ENCODE measurements at regions not wholly inside any gene's neighbourhood (a gene's known extent, or its start where the extent isn't known, plus 50 kb on each side); places are given as distances from the start of the nearest gene placed in this dataset.
"Not testable (repeated sequence)": the region's sequence is repeated elsewhere in the genome, so short reads cannot be mapped to it uniquely, and the experiment has no call there.

DNA sequence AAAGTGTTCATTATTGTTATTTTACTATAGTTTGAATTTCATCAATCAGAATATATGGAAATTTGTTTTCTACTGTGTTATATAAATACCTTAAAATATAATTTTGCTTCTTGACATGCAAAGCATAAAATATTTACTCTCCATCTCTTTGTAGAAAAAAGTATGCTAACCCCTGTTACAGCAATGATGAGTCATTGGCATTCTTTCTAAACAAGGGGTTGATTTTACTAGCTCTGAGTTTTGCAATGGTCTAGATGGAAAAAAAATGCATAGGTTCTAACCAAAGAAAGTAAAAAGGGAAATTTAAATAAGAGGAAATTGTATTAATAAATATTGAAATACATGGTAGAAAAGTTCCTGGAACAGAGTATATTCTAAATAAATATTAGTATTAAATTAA lies 990.2 kb upstream of the ATXN7L3B start:
- no peaks in the 10 kb centered on the region for H3K4me1 ChIP-seq (ENCODE audit: insufficient read depth)
- H3K27me3 ChIP-seq (replicated peaks; ENCODE audit: insufficient read depth): no peaks in the 10 kb centered on the region
- in situ Hi-C loops (cut with MboI): loop anchor here (25.0 kb wide), 1 partner anchor 110 kb away; no protein-coding TSS in a partner anchor
- no peak overlapping the region for H3K4me2 ChIP-seq (ENCODE audit: unreplicated experiment)
- no peak overlapping the region for H3K4me3 ChIP-seq
- TF ChIP-seq EZH2 (IDR thresholded peaks at IDR 0.05; ENCODE audit: insufficient read depth, poor library complexity, severe bottlenecking) (no peak), EZH2phosphoT487 (IDR thresholded peaks at IDR 0.05; ENCODE audit: insufficient read depth, low read depth) (no peak)
- no peaks in the 10 kb centered on the region for H4K20me1 ChIP-seq (ENCODE audit: insufficient read depth)
- DNase-seq: no peak
- H3F3A ChIP-seq (ENCODE audit: insufficient read depth): no peaks in the 10 kb centered on the region
- H2AFZ ChIP-seq: no peak overlapping the region
- no peaks in the 10 kb centered on the region for H3K79me2 ChIP-seq (ENCODE audit: insufficient read depth)
- H3K36me3 ChIP-seq (ENCODE audit: low read depth): no peaks in the 10 kb centered on the region
- no peaks in the 10 kb centered on the region for H3K9me2 ChIP-seq (ENCODE audit: insufficient read depth)
- H3K27ac ChIP-seq: no peak overlapping the region
- H3K9me3 ChIP-seq (ENCODE audit: low read depth): peaks cover 3% of the 10 kb centered on the region
- no peak overlapping the region for H3K9ac ChIP-seq

DNA sequence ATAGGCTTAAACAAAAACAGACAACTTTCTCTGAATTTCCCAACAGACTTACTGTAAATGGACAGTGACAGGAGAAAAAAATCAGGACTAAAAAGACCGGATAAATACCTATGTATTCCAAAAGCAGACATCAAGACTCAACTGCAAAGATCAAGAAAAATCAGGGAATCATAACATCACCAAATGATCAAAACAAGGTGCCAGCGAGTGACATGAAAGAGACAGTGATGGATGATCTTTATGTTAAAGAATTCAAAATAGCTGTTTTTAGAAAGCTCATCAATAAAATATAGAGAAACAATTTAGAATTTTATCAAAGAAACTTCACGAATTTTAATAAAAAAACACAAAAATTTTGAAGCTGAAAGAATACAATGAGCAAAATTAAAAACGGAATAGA lies 952.5 kb upstream of the ATXN7L3B start:
- no peak for DNase-seq
- no peak overlapping the region for H3K9ac ChIP-seq
- H3K4me3 ChIP-seq: no peak overlapping the region
- H3K27ac ChIP-seq: no peak overlapping the region
- TF ChIP-seq EZH2phosphoT487 (IDR thresholded peaks at IDR 0.05; ENCODE audit: insufficient read depth, low read depth): no peak
- no peak for TF ChIP-seq EZH2 (IDR thresholded peaks at IDR 0.05; ENCODE audit: insufficient read depth, poor library complexity, severe bottlenecking)
- H3K36me3 ChIP-seq (ENCODE audit: low read depth): no peaks in the 10 kb centered on the region
- H3K9me2 ChIP-seq (ENCODE audit: insufficient read depth): no peaks in the 10 kb centered on the region
- no peaks in the 10 kb centered on the region for H3K27me3 ChIP-seq (replicated peaks; ENCODE audit: insufficient read depth)
- H3F3A ChIP-seq (ENCODE audit: insufficient read depth): no peaks in the 10 kb centered on the region
- no peaks in the 10 kb centered on the region for H3K4me1 ChIP-seq (ENCODE audit: insufficient read depth)
- no peaks in the 10 kb centered on the region for H3K9me3 ChIP-seq (ENCODE audit: low read depth)
- H2AFZ ChIP-seq: no peak overlapping the region
- WGBS, 2 experiments (ENCODE audit: low coverage in 1 of 2, low lambda C conversion rate in 2 of 2, missing lambda C conversion rate in 2 of 2): 13 to 25% methylated on average over 4 of the region's 4 CpGs
- in situ Hi-C loops (cut with MboI): no loop called here
- no peaks in the 10 kb centered on the region for H4K20me1 ChIP-seq (ENCODE audit: insufficient read depth)
- H3K4me2 ChIP-seq (ENCODE audit: unreplicated experiment): no peak overlapping the region
- no peaks in the 10 kb centered on the region for H3K79me2 ChIP-seq (ENCODE audit: insufficient read depth)

DNA sequence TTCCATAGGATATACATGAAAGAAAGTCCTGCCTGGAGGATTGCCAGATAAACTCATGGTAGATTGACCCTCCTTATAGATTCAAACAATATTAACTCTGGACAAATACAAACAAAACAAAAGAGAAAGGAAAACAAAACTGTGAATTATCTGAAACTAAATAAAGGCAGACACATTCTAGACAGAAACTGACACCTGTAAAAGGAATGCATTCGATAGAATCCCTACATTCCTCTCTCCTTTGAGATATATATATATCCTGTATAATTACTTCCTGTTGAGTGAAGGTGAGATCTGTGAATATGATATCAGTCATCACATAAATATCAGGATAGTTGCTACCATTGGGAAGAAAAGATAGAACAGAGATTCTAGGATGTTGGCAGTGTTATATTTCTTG lies 948.4 kb upstream of the ATXN7L3B start:
- H3K36me3 ChIP-seq (ENCODE audit: low read depth): no peaks in the 10 kb centered on the region
- H3F3A ChIP-seq (ENCODE audit: insufficient read depth): no peaks in the 10 kb centered on the region
- in situ Hi-C loops (cut with MboI): no loop called here
- TF ChIP-seq EZH2phosphoT487 (IDR thresholded peaks at IDR 0.05; ENCODE audit: insufficient read depth, low read depth): no peak
- no peak for TF ChIP-seq EZH2 (IDR thresholded peaks at IDR 0.05; ENCODE audit: insufficient read depth, poor library complexity, severe bottlenecking)
- no peaks in the 10 kb centered on the region for H4K20me1 ChIP-seq (ENCODE audit: insufficient read depth)
- H3K4me1 ChIP-seq (ENCODE audit: insufficient read depth): no peaks in the 10 kb centered on the region
- no peak overlapping the region for H2AFZ ChIP-seq
- no peaks in the 10 kb centered on the region for H3K27me3 ChIP-seq (replicated peaks; ENCODE audit: insufficient read depth)
- no peak overlapping the region for H3K4me3 ChIP-seq
- no peak overlapping the region for H3K27ac ChIP-seq
- H3K9me2 ChIP-seq (ENCODE audit: insufficient read depth): no peaks in the 10 kb centered on the region
- DNase-seq: no peak
- 9 to 21% methylated on average over 1 of the region's 1 CpG for WGBS, 2 experiments (ENCODE audit: low coverage in 1 of 2, low lambda C conversion rate in 2 of 2, missing lambda C conversion rate in 2 of 2)
- no peak overlapping the region for H3K4me2 ChIP-seq (ENCODE audit: unreplicated experiment)
- H3K9ac ChIP-seq: no peak overlapping the region
- no peaks in the 10 kb centered on the region for H3K79me2 ChIP-seq (ENCODE audit: insufficient read depth)
- no peaks in the 10 kb centered on the region for H3K9me3 ChIP-seq (ENCODE audit: low read depth)

DNA sequence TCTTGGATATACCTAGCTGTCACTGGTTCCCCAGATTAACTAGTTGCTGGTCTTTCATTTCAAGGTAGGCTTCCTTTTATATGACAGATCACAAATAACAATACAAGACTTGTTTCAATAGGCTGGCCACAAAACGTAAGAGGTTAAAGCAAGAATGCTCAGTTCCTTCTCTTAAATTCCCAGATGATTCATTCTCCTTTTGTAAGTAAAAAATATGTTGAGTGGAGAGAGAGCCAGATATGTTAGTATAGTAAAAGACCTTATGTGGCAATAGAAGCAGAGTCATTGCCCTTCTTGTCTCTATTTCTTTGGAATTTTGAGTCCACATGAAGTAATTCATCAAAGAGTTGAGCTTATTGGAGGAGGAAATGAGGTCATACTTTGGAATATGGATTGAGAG lies 939.0 kb upstream of the ATXN7L3B start:
- no peaks in the 10 kb centered on the region for H4K20me1 ChIP-seq (ENCODE audit: insufficient read depth)
- H3K9me3 ChIP-seq (ENCODE audit: low read depth): no peaks in the 10 kb centered on the region
- H3K4me2 ChIP-seq (ENCODE audit: unreplicated experiment): no peak overlapping the region
- no peak overlapping the region for H3K9ac ChIP-seq
- no peak overlapping the region for H3K4me3 ChIP-seq
- H3K27me3 ChIP-seq (replicated peaks; ENCODE audit: insufficient read depth): no peaks in the 10 kb centered on the region
- H2AFZ ChIP-seq: no peak overlapping the region
- H3F3A ChIP-seq (ENCODE audit: insufficient read depth): no peaks in the 10 kb centered on the region
- no peaks in the 10 kb centered on the region for H3K9me2 ChIP-seq (ENCODE audit: insufficient read depth)
- no peak overlapping the region for H3K27ac ChIP-seq
- H3K36me3 ChIP-seq (ENCODE audit: low read depth): no peaks in the 10 kb centered on the region
- no peaks in the 10 kb centered on the region for H3K79me2 ChIP-seq (ENCODE audit: insufficient read depth)
- no peaks in the 10 kb centered on the region for H3K4me1 ChIP-seq (ENCODE audit: insufficient read depth)
- no peak for TF ChIP-seq EZH2phosphoT487 (IDR thresholded peaks at IDR 0.05; ENCODE audit: insufficient read depth, low read depth)
- TF ChIP-seq EZH2 (IDR thresholded peaks at IDR 0.05; ENCODE audit: insufficient read depth, poor library complexity, severe bottlenecking): no peak
- in situ Hi-C loops (cut with MboI): no loop called here
- DNase-seq: no peak
- 3% methylated on average over 1 of the region's 1 CpG for WGBS, 2 experiments (ENCODE audit: low coverage in 1 of 2, low lambda C conversion rate in 2 of 2, missing lambda C conversion rate in 2 of 2)

DNA sequence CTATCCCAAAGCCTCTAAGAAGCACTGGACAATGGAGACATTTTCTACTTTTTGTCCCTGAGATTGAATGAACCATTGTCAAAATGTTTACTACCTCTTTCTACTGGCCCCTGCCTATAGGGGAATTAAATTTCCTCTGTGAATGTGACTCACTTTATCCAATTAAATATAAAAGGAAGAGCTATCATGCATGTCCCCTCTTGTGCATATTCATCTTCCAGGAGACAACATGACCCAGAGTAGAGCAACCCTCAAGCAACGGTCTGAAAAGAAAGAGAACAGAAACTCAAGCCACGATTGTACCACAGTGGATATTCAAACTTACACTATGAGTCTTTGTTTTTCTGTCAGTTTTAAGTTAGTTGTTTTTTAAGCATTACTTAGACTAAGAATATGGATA lies 938.4 kb upstream of the ATXN7L3B start:
- no peak for DNase-seq
- Histone ChIP-seq H3K27me3 (replicated peaks; ENCODE audit: insufficient read depth) (no peaks in the 10 kb centered on the region), H3K36me3 (ENCODE audit: low read depth) (no peaks in the 10 kb centered on the region), H3K9ac (no peak overlapping the region), H3K9me3 (ENCODE audit: low read depth) (no peaks in the 10 kb centered on the region), H3K27ac (no peak overlapping the region), H3K79me2 (ENCODE audit: insufficient read depth) (no peaks in the 10 kb centered on the region), H3K4me2 (ENCODE audit: unreplicated experiment) (no peak overlapping the region), H4K20me1 (ENCODE audit: insufficient read depth) (no peaks in the 10 kb centered on the region), H2AFZ (no peak overlapping the region), H3K4me1 (ENCODE audit: insufficient read depth) (no peaks in the 10 kb centered on the region), H3F3A (ENCODE audit: insufficient read depth) (no peaks in the 10 kb centered on the region), H3K9me2 (ENCODE audit: insufficient read depth) (no peaks in the 10 kb centered on the region), H3K4me3 (no peak overlapping the region)
- in situ Hi-C loops (cut with MboI): no loop called here
- 14 to 27% methylated on average over 2 of the region's 2 CpGs for WGBS, 2 experiments (ENCODE audit: low coverage in 1 of 2, low lambda C conversion rate in 2 of 2, missing lambda C conversion rate in 2 of 2)
- TF ChIP-seq EZH2 (IDR thresholded peaks at IDR 0.05; ENCODE audit: insufficient read depth, poor library complexity, severe bottlenecking) (no peak), EZH2phosphoT487 (IDR thresholded peaks at IDR 0.05; ENCODE audit: insufficient read depth, low read depth) (no peak)

DNA sequence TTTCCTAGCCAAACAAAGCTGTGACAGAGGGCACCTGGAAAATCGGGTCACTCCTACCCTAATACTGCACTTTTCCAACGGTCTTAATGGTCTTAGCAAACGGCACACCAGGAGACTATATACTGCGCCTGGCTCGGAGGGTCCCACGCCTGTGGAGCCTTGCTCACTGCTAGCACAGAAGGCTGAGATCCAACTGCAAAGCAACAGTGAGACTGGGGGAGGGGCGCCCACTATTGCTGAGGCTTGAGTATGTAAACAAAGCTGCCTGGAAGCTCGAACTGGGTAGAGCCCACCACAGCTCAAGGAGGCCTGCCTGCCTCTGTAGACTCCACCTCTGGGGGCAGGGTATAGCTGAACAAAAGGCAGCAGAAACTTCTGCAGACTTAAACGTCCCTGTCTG lies 931.7 kb upstream of the ATXN7L3B start:
- H3K79me2 ChIP-seq (ENCODE audit: insufficient read depth); H3K4me3 ChIP-seq; H4K20me1 ChIP-seq (ENCODE audit: insufficient read depth); in situ Hi-C loops (cut with MboI); H3F3A ChIP-seq (ENCODE audit: insufficient read depth); H3K27me3 ChIP-seq (replicated peaks; ENCODE audit: insufficient read depth); H3K9ac ChIP-seq; DNase-seq; H3K9me2 ChIP-seq (ENCODE audit: insufficient read depth); H3K4me2 ChIP-seq (ENCODE audit: unreplicated experiment); H3K4me1 ChIP-seq (ENCODE audit: insufficient read depth); H3K27ac ChIP-seq; H3K9me3 ChIP-seq (ENCODE audit: low read depth); H3K36me3 ChIP-seq (ENCODE audit: low read depth); H2AFZ ChIP-seq: not testable (repeated sequence)
- 11 to 18% methylated on average over 9 of the region's 9 CpGs for WGBS, 2 experiments (ENCODE audit: low coverage in 1 of 2, low lambda C conversion rate in 2 of 2, missing lambda C conversion rate in 2 of 2)

Data from GM23248 (cell line).